OCI-LY7 (cell line): ENCODE measurements at regions not wholly inside any gene's neighbourhood (a gene's known extent, or its start where the extent isn't known, plus 50 kb on each side); places are given as distances from the start of the nearest gene placed in this dataset.

Experiments used
- BruUV-seq: library from RNA; stranded (reverse); fragments of 400-500 nt; replicated peaks from 2 replicates; lab custom pipeline; 2021; lab: Mats Ljungman, UMichigan
- CTCF ChIA-PET: fragments of 300-600 bp; sonication (Branson Sonifier 250); formaldehyde crosslinking; loops from one replicate; lab custom pipeline; 2022; ENCODE audit warnings: antibody characterized with exemption; ENCODE audit not compliant: unreplicated experiment; lab: Charles Lee
- POLR2A ChIA-PET: fragments of 300-600 bp; sonication (Branson Sonifier 250); formaldehyde crosslinking; loops from one replicate; lab custom pipeline; 2022; ENCODE audit warnings: antibody characterized with exemption; lab: Charles Lee
- DNase-seq: peaks from one replicate; pipeline ENCODE4 v3.0.0-alpha.2; 2015; ENCODE audit warnings: low spot score
- H2AFZ ChIP-seq: fragments of 200-600 bp; sonication (generic), shearing (Covaris generic); 2 replicates; pipeline ENCODE4 v1.6.1; 2014; ENCODE audit warnings: mild to moderate bottlenecking, antibody characterized with exemption, low read length, moderate library complexity
- H3K27ac ChIP-seq: fragments of 200-600 bp; sonication (generic); 2 replicates; pipeline ENCODE4 v1.5.1; 2014; ENCODE audit warnings: mixed run types, low read depth, mild to moderate bottlenecking, moderate library complexity, low read length, inconsistent platforms; ENCODE audit not compliant: poor library complexity, severe bottlenecking
- H3K36me3 ChIP-seq: fragments of 200-600 bp; sonication (generic); 2 replicates; pipeline ENCODE4 v1.6.1; 2014; ENCODE audit warnings: mild to moderate bottlenecking, antibody characterized with exemption, low read length, moderate library complexity, mixed read lengths; ENCODE audit not compliant: insufficient read depth
- H3K4me1 ChIP-seq: fragments of 200-600 bp; sonication (generic); 2 replicates; pipeline ENCODE4 v1.5.1; 2014; ENCODE audit warnings: mild to moderate bottlenecking, low read length; ENCODE audit not compliant: insufficient read depth, poor library complexity, severe bottlenecking
- H3K4me2 ChIP-seq: fragments of 200-600 bp; sonication (generic); 2 replicates; pipeline ENCODE4 v1.6.1; 2014; ENCODE audit warnings: mild to moderate bottlenecking, low read length
- H3K4me3 ChIP-seq: fragments of 200-600 bp; sonication (generic); 2 replicates; pipeline ENCODE4 v1.5.1; 2014; ENCODE audit warnings: mild to moderate bottlenecking, low read depth, low read length; ENCODE audit not compliant: poor library complexity, severe bottlenecking
- H3K79me2 ChIP-seq: fragments of 200-600 bp; sonication (generic); 2 replicates; pipeline ENCODE4 v1.6.1; 2016; ENCODE audit warnings: low read depth, mild to moderate bottlenecking, low read length, moderate library complexity, mixed read lengths; ENCODE audit not compliant: insufficient read depth
- H3K9me2 ChIP-seq: fragments of 200-600 bp; sonication (generic); 2 replicates; pipeline ENCODE4 v1.6.1; 2016; ENCODE audit warnings: mild to moderate bottlenecking, low read length, mixed read lengths; ENCODE audit not compliant: insufficient read depth
- H3K9me3 ChIP-seq: fragments of 200-600 bp; sonication (generic); 2 replicates; pipeline ENCODE4 v1.6.1; 2014; ENCODE audit warnings: mild to moderate bottlenecking, mixed run types, low read length, mixed read lengths
- H4K20me1 ChIP-seq: fragments of 200-600 bp; sonication (generic); 2 replicates; pipeline ENCODE4 v1.6.1; 2014; ENCODE audit warnings: mild to moderate bottlenecking, antibody characterized with exemption, low read length, moderate library complexity, mixed read lengths; ENCODE audit not compliant: insufficient read depth
- CTCF ChIP-seq: fragments of 200-600 bp; sonication (generic); conservative IDR thresholded peaks from 2 replicates; pipeline ENCODE4 v1.5.1; 2014; ENCODE audit warnings: mild to moderate bottlenecking, antibody characterized with exemption, low read length, moderate library complexity, mixed read lengths
- EZH2phosphoT487 ChIP-seq: fragments of 200-600 bp; sonication (generic); IDR thresholded peaks from 2 replicates; pipeline ENCODE4 v1.6.1; 2018; ENCODE audit warnings: low read depth, borderline replicate concordance, mild to moderate bottlenecking, mixed run types, antibody characterized with exemption, low read length, moderate library complexity, mixed read lengths
- intact Hi-C: fragments of 100-400 bp; cut with micrococcal nuclease; formaldehyde crosslinking; loops from one replicate; pipeline ENCODE4 v1.10.0; 2022; ENCODE audit not compliant: unreplicated experiment

GRCh38 chr20:20970841-20971240, 135.3 kb downstream of the LINC00237 start:
- BruUV-seq = no TSS peak
- no peak for TF ChIP-seq EZH2phosphoT487
- no peak for TF ChIP-seq CTCF
- Histone ChIP-seq H3K4me1 (no peaks in the 10 kb centered on the region), H3K4me2 (no peak overlapping the region), H3K4me3 (no peak overlapping the region), H2AFZ (no peak overlapping the region), H3K36me3 (no peaks in the 10 kb centered on the region), H4K20me1 (no peaks in the 10 kb centered on the region), H3K9me2 (no peaks in the 10 kb centered on the region), H3K9me3 (no peaks in the 10 kb centered on the region), H3K27ac (no peak overlapping the region), H3K79me2 (no peaks in the 10 kb centered on the region)
- intact Hi-C loops = no loop called here
- POLR2A ChIA-PET = no interaction called here
- no peak for DNase-seq
- CTCF ChIA-PET = no interaction called here

GRCh38 chr20:20969701-20970280, 136.4 kb downstream of the LINC00237 start:
- CTCF ChIA-PET = no interaction called here
- H3K36me3 ChIP-seq = no peaks in the 10 kb centered on the region
- intact Hi-C loops = no loop called here
- POLR2A ChIA-PET = interaction anchor here (0.8 kb wide), 2 partner anchors 17 to 208 kb away, joined by 3 to 4 read pairs; no protein-coding TSS in a partner anchor
- TF ChIP-seq CTCF = no peak
- no peak for TF ChIP-seq EZH2phosphoT487
- no peaks in the 10 kb centered on the region for H3K9me3 ChIP-seq
- no peak overlapping the region for H3K4me3 ChIP-seq
- H4K20me1 ChIP-seq = no peaks in the 10 kb centered on the region
- no peak overlapping the region for H3K27ac ChIP-seq
- no peak for DNase-seq
- no TSS peak for BruUV-seq
- no peak overlapping the region for H2AFZ ChIP-seq
- no peaks in the 10 kb centered on the region for H3K79me2 ChIP-seq
- no peaks in the 10 kb centered on the region for H3K9me2 ChIP-seq
- no peak overlapping the region for H3K4me2 ChIP-seq
- no peaks in the 10 kb centered on the region for H3K4me1 ChIP-seq

- no peaks in the 10 kb centered on the region for H3K4me1 ChIP-seq
- no peaks in the 10 kb centered on the region for H4K20me1 ChIP-seq
- no peak for DNase-seq
- ChIA-PET CTCF (interaction anchor here (0.5 kb wide), 1 partner anchor 873 kb away, joined by 3 read pairs; no protein-coding TSS in a partner anchor), POLR2A (interaction anchor here (0.6 kb wide), 1 partner anchor 1986 kb away, joined by 3 read pairs; no protein-coding TSS in a partner anchor)
- intact Hi-C loops = no loop called here
- H3K27ac ChIP-seq = no peak overlapping the region
- no peaks in the 10 kb centered on the region for H3K9me3 ChIP-seq
- H3K36me3 ChIP-seq = no peaks in the 10 kb centered on the region
- no peak overlapping the region for H3K4me2 ChIP-seq
- H3K4me3 ChIP-seq = no peak overlapping the region
- TF ChIP-seq EZH2phosphoT487 = no peak
- TF ChIP-seq CTCF = no peak
- BruUV-seq = no TSS peak
- H3K79me2 ChIP-seq = no peaks in the 10 kb centered on the region
- H2AFZ ChIP-seq = no peak overlapping the region
- H3K9me2 ChIP-seq = no peaks in the 10 kb centered on the region
Observed at GRCh38 chr20:20967564-20968184, 138.5 kb downstream of the LINC00237 start.
